Sigmoid colon (tissue), 6 donors: ENCODE measurements at regions not wholly inside any gene's neighbourhood (a gene's known extent, or its start where the extent isn't known, plus 50 kb on each side); places are given as distances from the start of the nearest gene placed in this dataset.

Experiments used
- DNase-seq: peaks from one replicate; pipeline ENCODE4 v3.0.0-alpha.2; 2019
- H3K27ac ChIP-seq, 4 donors: fragments of 200-600 bp; sonication (generic); one replicate each; pipeline ENCODE4 v1.5.1; 2016 to 2019; ENCODE audit warnings: mild to moderate bottlenecking in 1 of 4
- H3K27me3 ChIP-seq, 3 donors: fragments of 200-600 bp; sonication (generic); one replicate each; pipeline ENCODE4 v1.5.1; 2019; ENCODE audit warnings: mild to moderate bottlenecking in 1 of 3
- H3K36me3 ChIP-seq, 4 donors: fragments of 200-600 bp; sonication (generic); one replicate each; pipeline ENCODE4 v1.5.1; 2016 to 2019
- H3K4me1 ChIP-seq, 4 donors: fragments of 200-600 bp; sonication (generic); one replicate each; pipeline ENCODE4 v1.5.1; 2017 to 2019
- H3K4me3 ChIP-seq, 4 donors: fragments of 200-600 bp; sonication (generic); one replicate each; pipeline ENCODE4 v1.5.1; 2017 to 2019; ENCODE audit warnings: mild to moderate bottlenecking in 2 of 4, moderate library complexity in 1 of 4
- H3K9me3 ChIP-seq, 4 donors: fragments of 200-600 bp in 3 of 4; sonication (generic) in 3 of 4; one replicate each; pipeline versions ENCODE4 v1.5.1 to v1.6.1; 2013 to 2019
- CTCF ChIP-seq, 4 experiments: fragments of 450-650 bp in 3 of 4; fragments of 200-600 bp in 1 of 4; IDR thresholded peaks; one replicate each; pipeline ENCODE4 v1.5.1; 2016 to 2019; ENCODE audit warnings: antibody characterized with exemption in 4 of 4, mild to moderate bottlenecking in 3 of 4, moderate library complexity in 2 of 4
- EP300 ChIP-seq, 4 donors: sonication (generic); formaldehyde crosslinking; IDR thresholded peaks; one replicate each; pipeline ENCODE4 v1.6.1; 2017; ENCODE audit warnings: antibody characterized with exemption in 4 of 4
- POLR2A ChIP-seq, 2 donors: fragments of 450-650 bp; IDR thresholded peaks; one replicate each; pipeline ENCODE4 v1.6.1; 2016; ENCODE audit warnings: antibody characterized with exemption in 2 of 2, mild to moderate bottlenecking in 2 of 2, moderate library complexity in 2 of 2
- POLR2AphosphoS5 ChIP-seq, 4 donors: sonication (generic); formaldehyde crosslinking; IDR thresholded peaks; one replicate each; pipeline ENCODE4 v1.6.1; 2017; ENCODE audit warnings: antibody characterized with exemption in 4 of 4
- WGBS, 2 donors: extraction: QIAGEN DNeasy Blood & Tissue Kit; methylation state at CpG; one replicate each; pipeline ENCODE4 v1.1.7; 2013; 5-methylcytosine and 5-hydroxymethylcytosine counted together
- intact Hi-C: fragments of 100-400 bp; cut with DNase I; formaldehyde crosslinking; loops from one replicate; pipeline ENCODE4 v1.15.1; 2023
- donor health status: healthy with polysubstance abuse.
- donor health status: healthy.

- Histone ChIP-seq H3K27me3 (no peaks in the 10 kb centered on the region), H3K4me3 (no peak overlapping the region), H3K9me3 (no peaks in the 10 kb centered on the region), H3K36me3 (no peaks in the 10 kb centered on the region), H3K27ac (no peak overlapping the region), H3K4me1 (no peaks in the 10 kb centered on the region)
- TF ChIP-seq CTCF (IDR thresholded peaks at IDR 0.05) (no peak), EP300 (IDR thresholded peaks at IDR 0.05) (no peak), POLR2A (IDR thresholded peaks at IDR 0.05) (no peak), POLR2AphosphoS5 (IDR thresholded peaks at IDR 0.05) (no peak)
- intact Hi-C loops, result no loop called here
- DNase-seq, result no peak
Observed at GRCh38 chr18:60746491-60746890, 373.9 kb upstream of the MC4R start.

DNA sequence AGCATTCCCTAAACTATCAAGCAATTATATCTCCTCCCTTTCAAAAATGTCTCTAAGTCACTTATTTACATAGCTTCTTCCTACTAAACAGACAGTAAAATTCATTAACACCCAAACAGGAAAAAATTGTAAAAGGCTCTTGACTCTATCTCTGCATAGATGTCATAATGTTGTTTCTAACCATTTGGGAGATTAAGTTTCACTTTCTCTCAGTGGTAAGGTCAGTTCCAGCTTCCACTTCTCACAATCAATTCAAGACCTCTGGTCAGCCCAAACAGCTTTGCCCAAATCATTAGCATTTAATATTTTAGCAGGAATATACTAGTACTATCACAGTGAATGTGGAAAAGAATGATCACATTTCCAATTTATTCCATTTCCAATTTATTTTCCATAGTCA, 374.3 kb upstream of the MC4R start:
- intact Hi-C loops, result no loop called here
- no peaks in the 10 kb centered on the region for H3K27me3 ChIP-seq
- H3K9me3 ChIP-seq, result no peaks in the 10 kb centered on the region
- no peaks in the 10 kb centered on the region for H3K36me3 ChIP-seq
- no peaks in the 10 kb centered on the region for H3K4me1 ChIP-seq
- TF ChIP-seq POLR2AphosphoS5 (IDR thresholded peaks at IDR 0.05) (no peak), CTCF (IDR thresholded peaks at IDR 0.05) (no peak), EP300 (IDR thresholded peaks at IDR 0.05) (no peak), POLR2A (IDR thresholded peaks at IDR 0.05) (no peak)
- DNase-seq, result no peak
- no peak overlapping the region for H3K4me3 ChIP-seq
- H3K27ac ChIP-seq, result no peak overlapping the region

DNA sequence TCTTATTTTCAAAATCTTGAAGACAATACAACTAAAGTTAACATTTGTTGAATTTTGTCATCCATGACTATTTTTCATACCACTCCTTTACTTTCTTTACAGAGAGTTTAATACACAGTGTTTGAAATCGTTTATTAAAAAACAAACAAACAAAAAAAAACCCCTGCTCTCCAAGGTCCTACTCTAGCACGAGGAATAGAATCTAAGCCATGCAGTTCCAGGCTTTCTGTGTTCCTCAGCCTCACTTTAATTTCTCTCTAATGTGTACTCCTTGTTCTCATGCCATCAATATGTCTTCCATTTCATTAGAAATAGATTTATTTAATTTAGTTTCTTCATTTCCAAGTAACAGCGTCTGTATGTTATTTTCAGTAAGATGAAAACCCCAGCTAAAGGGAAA, 381.2 kb upstream of the MC4R start:
- intact Hi-C loops, result no loop called here
- no peaks in the 10 kb centered on the region for H3K27me3 ChIP-seq

DNA sequence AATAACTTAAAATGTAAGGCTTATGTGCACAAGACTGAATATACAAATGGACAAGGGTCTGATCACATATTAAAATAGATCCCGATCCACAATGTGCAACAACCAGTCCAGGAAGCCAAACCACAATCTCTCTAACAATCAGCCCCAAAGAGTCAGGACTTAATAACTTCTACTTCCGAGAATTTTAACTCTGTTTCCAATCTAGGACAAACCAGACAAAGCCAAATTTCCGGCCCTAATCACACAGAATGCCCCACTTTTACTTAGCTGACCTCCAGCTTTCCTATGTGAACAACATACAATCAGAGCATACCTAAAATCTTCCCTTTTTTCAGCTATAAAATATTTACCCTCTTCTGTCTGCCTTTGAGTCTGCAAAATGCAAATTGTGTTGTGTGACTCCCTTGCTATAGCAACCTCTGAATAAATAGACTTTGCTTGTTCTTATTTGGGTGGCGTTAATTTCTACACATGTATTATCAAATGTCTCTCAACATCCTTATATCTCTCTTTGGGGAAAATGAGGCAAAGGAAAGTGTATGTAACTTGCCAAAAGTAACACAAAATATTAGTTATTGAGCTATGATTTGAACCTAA, 381.9 kb upstream of the MC4R start:
- no peaks in the 10 kb centered on the region for H3K9me3 ChIP-seq
- WGBS, 2 donors, result 37 to 54% methylated on average over 4 of the region's 4 CpGs
- no peak for DNase-seq
- H3K27me3 ChIP-seq, result no peaks in the 10 kb centered on the region
- no peaks in the 10 kb centered on the region for H3K4me1 ChIP-seq
- no peaks in the 10 kb centered on the region for H3K36me3 ChIP-seq
- TF ChIP-seq EP300 (IDR thresholded peaks at IDR 0.05), result no peak
- TF ChIP-seq POLR2A (IDR thresholded peaks at IDR 0.05), result no peak
- TF ChIP-seq CTCF (IDR thresholded peaks at IDR 0.05), result no peak
- no peak for TF ChIP-seq POLR2AphosphoS5 (IDR thresholded peaks at IDR 0.05)
- intact Hi-C loops, result no loop called here
- H3K4me3 ChIP-seq, result no peak overlapping the region
- no peak overlapping the region for H3K27ac ChIP-seq

More for the DNA sequence above, 381.2 kb upstream of the MC4R start:
- Histone ChIP-seq H3K27ac (no peak overlapping the region), H3K9me3 (no peaks in the 10 kb centered on the region), H3K36me3 (no peaks in the 10 kb centered on the region), H3K4me3 (no peak overlapping the region), H3K4me1 (no peaks in the 10 kb centered on the region)
- no peak for DNase-seq
- TF ChIP-seq EP300 (IDR thresholded peaks at IDR 0.05) (no peak), POLR2A (IDR thresholded peaks at IDR 0.05) (no peak), CTCF (IDR thresholded peaks at IDR 0.05) (no peak), POLR2AphosphoS5 (IDR thresholded peaks at IDR 0.05) (no peak)
- WGBS, 2 donors, result 29 to 42% methylated on average over 3 of the region's 3 CpGs

GRCh38 chr18:60755134-60755533, 382.6 kb upstream of the MC4R start:
- Histone ChIP-seq H3K9me3 (no peaks in the 10 kb centered on the region), H3K36me3 (no peaks in the 10 kb centered on the region), H3K27me3 (no peaks in the 10 kb centered on the region), H3K4me3 (no peak overlapping the region), H3K27ac (no peak overlapping the region), H3K4me1 (no peaks in the 10 kb centered on the region)
- 54 to 68% methylated on average over 5 of the region's 5 CpGs for WGBS, 2 donors
- TF ChIP-seq POLR2AphosphoS5 (IDR thresholded peaks at IDR 0.05) (no peak), POLR2A (IDR thresholded peaks at IDR 0.05) (no peak), CTCF (IDR thresholded peaks at IDR 0.05) (no peak), EP300 (IDR thresholded peaks at IDR 0.05) (no peak)
- intact Hi-C loops, result no loop called here
- DNase-seq, result no peak
